CD4-positive, alpha-beta T cell (primary cell): ENCODE measurements at regions not wholly inside any gene's neighbourhood (a gene's known extent, or its start where the extent isn't known, plus 50 kb on each side); places are given as distances from the start of the nearest gene placed in this dataset.

Experiments used
- ATAC-seq: fragments of 200-7000 bp; cut with Tn5 transposase; one replicate; pipeline ENCODE4 v1.10.0; 2022; ENCODE audit warnings: mild to moderate bottlenecking; ENCODE audit not compliant: poor library complexity
- CTCF ChIA-PET: fragments of 350-600 bp; sonication (Branson Sonifier 250); formaldehyde crosslinking; loops from one replicate; lab custom pipeline; 2021; ENCODE audit warnings: antibody characterized with exemption, inconsistent platforms; lab: Charles Lee
- POLR2A ChIA-PET: fragments of 350-600 bp; sonication (Branson Sonifier 250); formaldehyde crosslinking; loops from one replicate; lab custom pipeline; 2021; ENCODE audit warnings: antibody characterized with exemption, inconsistent platforms; lab: Charles Lee
- DNase-seq, 14 experiments: peaks; one replicate each; pipeline ENCODE4 v3.0.0-alpha.2; 2013 to 2020; ENCODE audit warnings: mixed read lengths in 2 of 14
- H3K27ac ChIP-seq, 2 donors: one replicate each; pipeline versions ENCODE4 v1.5.1 to v1.7.0; 2013; ENCODE audit warnings: low read length in 2 of 2, low read depth in 1 of 2, mild to moderate bottlenecking in 1 of 2
- H3K27me3 ChIP-seq, 2 experiments: 1 replicate in 1 of 2; 2 replicates in 1 of 2; pipeline versions ENCODE4 v1.6.1 to v1.7.0; 2013; ENCODE audit warnings: low read length in 2 of 2, control low read depth in 1 of 2, mild to moderate bottlenecking in 1 of 2, moderate library complexity in 1 of 2; ENCODE audit not compliant: insufficient read depth in 2 of 2, control insufficient read depth in 1 of 2
- H3K36me3 ChIP-seq: one replicate; pipeline ENCODE4 v1.6.1; 2013; ENCODE audit warnings: low read length, control low read depth; ENCODE audit not compliant: insufficient read depth
- H3K4me1 ChIP-seq: one replicate; pipeline ENCODE4 v1.6.1; 2013; ENCODE audit warnings: low read length, control low read depth; ENCODE audit not compliant: insufficient read depth
- H3K4me3 ChIP-seq: one replicate; pipeline ENCODE4 v1.5.1; 2013; ENCODE audit warnings: mild to moderate bottlenecking, low read length, moderate library complexity
- H3K9me3 ChIP-seq, 2 experiments: 1 replicate in 1 of 2; 2 replicates in 1 of 2; pipeline versions ENCODE4 v1.6.1 to v1.7.0; 2013; ENCODE audit warnings: low read length in 2 of 2, mild to moderate bottlenecking in 2 of 2, control low read depth in 1 of 2, moderate library complexity in 1 of 2; ENCODE audit not compliant: control insufficient read depth in 1 of 2, insufficient read depth in 1 of 2
- H3K27ac Mint-ChIP-seq: one replicate; pipeline ENCODE4 v1.8.0; 2020; ENCODE audit warnings: mixed read lengths
- H3K27me3 Mint-ChIP-seq: one replicate; pipeline ENCODE4 v1.8.0; 2021; ENCODE audit warnings: mixed read lengths
- H3K36me3 Mint-ChIP-seq: one replicate; pipeline ENCODE4 v1.8.0; 2021; ENCODE audit warnings: low read depth, mixed read lengths
- H3K4me1 Mint-ChIP-seq: one replicate; pipeline ENCODE4 v1.8.0; 2021; ENCODE audit warnings: low read depth, mixed read lengths
- H3K4me3 Mint-ChIP-seq: one replicate; pipeline ENCODE4 v1.8.0; 2020; ENCODE audit warnings: mild to moderate bottlenecking, mixed read lengths
- H3K9me3 Mint-ChIP-seq: one replicate; pipeline ENCODE4 v1.8.0; 2020; ENCODE audit warnings: mixed read lengths
- intact Hi-C, 2 experiments: fragments of 100-400 bp; cut with DNase I in 1 of 2; cut with micrococcal nuclease in 1 of 2; formaldehyde crosslinking; loops; one replicate each; pipeline versions ENCODE4 v1.15.1 to v1.9.0; 2023 to 2025; cut with DNase I, micrococcal nuclease
- TF ChIP-seq, protein P1 (sequence below): fragments of 200-600 bp; IDR thresholded peaks from one replicate; pipeline ENCODE4 v1.8.0; 2022; ENCODE audit warnings: antibody characterized with exemption, mild to moderate bottlenecking

DNA sequence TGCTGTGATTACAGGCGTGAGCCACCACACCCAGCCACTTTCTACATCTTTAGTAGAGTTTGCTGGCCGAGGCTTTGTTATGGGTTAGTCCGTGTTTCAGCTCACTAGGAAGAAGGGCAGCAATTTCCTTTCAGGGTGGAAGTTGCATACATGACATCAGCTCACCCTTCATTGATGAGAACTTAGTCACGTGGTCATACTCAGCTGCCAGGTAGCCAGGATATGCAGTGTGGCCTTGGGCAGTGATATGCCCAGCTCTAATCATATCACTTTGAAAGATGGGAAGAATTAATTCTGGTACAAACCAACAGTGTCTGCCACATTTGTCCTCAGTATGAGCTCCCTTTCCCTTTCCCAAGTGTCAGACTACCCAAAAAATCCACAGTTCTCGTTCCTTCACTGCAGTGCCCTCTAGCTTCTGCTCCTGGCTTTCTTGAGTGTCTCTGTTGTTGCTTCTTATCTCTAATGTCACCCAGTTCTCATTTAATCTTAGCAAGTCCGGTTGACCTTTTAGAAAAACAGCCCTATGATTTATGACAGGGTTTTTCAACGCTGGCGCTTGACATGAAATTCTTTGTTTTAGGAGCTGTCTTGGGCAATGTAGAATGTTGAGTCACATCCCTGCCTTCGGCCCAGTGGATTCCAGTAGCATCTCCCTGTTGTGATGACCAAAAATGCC lies 108.7 kb upstream of the ITGB1 start:
- no peaks in the 10 kb centered on the region for H3K9me3 ChIP-seq
- intact Hi-C loops = no loop called here
- H3K4me3 ChIP-seq = no peak overlapping the region
- Mint-ChIP-seq H3K9me3 (peaks cover 2% of the 10 kb centered on the region), H3K4me1 (peaks cover 12% of the 10 kb centered on the region), H3K4me3 (no peak overlapping the region), H3K27ac (no peak overlapping the region), H3K36me3 (no peaks in the 10 kb centered on the region), H3K27me3 (no peaks in the 10 kb centered on the region)
- TF ChIP-seq, protein P1, sequence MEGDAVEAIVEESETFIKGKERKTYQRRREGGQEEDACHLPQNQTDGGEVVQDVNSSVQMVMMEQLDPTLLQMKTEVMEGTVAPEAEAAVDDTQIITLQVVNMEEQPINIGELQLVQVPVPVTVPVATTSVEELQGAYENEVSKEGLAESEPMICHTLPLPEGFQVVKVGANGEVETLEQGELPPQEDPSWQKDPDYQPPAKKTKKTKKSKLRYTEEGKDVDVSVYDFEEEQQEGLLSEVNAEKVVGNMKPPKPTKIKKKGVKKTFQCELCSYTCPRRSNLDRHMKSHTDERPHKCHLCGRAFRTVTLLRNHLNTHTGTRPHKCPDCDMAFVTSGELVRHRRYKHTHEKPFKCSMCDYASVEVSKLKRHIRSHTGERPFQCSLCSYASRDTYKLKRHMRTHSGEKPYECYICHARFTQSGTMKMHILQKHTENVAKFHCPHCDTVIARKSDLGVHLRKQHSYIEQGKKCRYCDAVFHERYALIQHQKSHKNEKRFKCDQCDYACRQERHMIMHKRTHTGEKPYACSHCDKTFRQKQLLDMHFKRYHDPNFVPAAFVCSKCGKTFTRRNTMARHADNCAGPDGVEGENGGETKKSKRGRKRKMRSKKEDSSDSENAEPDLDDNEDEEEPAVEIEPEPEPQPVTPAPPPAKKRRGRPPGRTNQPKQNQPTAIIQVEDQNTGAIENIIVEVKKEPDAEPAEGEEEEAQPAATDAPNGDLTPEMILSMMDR = no peak
- no peaks in the 10 kb centered on the region for H3K27me3 ChIP-seq
- no peaks in the 10 kb centered on the region for H3K36me3 ChIP-seq
- H3K4me1 ChIP-seq = no peaks in the 10 kb centered on the region
- H3K27ac ChIP-seq = no peak overlapping the region
- ChIA-PET POLR2A (interaction anchor here (0.9 to 1.0 kb wide), 2 partner anchors 17 to 88 kb away, joined by 3 to 4 read pairs; no protein-coding TSS in a partner anchor), CTCF (no interaction called here)
- DNase-seq = no peak
- no peak for ATAC-seq

DNA sequence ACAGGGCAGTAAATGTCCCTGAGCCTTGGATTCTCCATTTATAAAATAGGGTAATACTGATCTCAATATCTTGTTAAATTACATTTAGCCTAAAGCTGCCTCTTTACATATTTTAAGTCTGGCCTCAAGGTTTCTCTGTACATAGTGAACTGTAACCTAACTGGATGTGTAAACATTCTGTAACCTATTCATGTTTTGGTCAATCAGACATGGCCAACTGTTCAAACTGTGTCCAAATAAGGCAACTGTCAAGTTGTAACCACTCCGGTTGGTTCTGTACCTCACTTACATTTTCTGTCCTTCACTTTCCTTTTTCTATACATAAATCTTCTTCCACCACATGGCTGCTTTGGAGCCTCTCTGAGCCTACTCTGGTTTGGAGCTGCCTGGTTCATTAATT lies 107.1 kb upstream of the ITGB1 start:
- Histone ChIP-seq H3K27ac (no peak overlapping the region), H3K9me3 (no peaks in the 10 kb centered on the region), H3K4me3 (no peak overlapping the region), H3K36me3 (no peaks in the 10 kb centered on the region), H3K4me1 (no peaks in the 10 kb centered on the region), H3K27me3 (no peaks in the 10 kb centered on the region)
- H3K4me1 Mint-ChIP-seq = peaks cover 12% of the 10 kb centered on the region
- H3K36me3 Mint-ChIP-seq = no peaks in the 10 kb centered on the region
- DNase-seq (no peak), ATAC-seq (no peak)
- no peak overlapping the region for H3K4me3 Mint-ChIP-seq
- ChIA-PET POLR2A (interaction anchor here (0.6 kb wide), 1 partner anchor 1616 kb away, joined by 3 read pairs; no protein-coding TSS in a partner anchor), CTCF (no interaction called here)
- no peak overlapping the region for H3K27ac Mint-ChIP-seq
- H3K27me3 Mint-ChIP-seq = no peaks in the 10 kb centered on the region
- TF ChIP-seq, protein P1 = no peak
- intact Hi-C loops = no loop called here
- peaks cover 2% of the 10 kb centered on the region for H3K9me3 Mint-ChIP-seq

DNA sequence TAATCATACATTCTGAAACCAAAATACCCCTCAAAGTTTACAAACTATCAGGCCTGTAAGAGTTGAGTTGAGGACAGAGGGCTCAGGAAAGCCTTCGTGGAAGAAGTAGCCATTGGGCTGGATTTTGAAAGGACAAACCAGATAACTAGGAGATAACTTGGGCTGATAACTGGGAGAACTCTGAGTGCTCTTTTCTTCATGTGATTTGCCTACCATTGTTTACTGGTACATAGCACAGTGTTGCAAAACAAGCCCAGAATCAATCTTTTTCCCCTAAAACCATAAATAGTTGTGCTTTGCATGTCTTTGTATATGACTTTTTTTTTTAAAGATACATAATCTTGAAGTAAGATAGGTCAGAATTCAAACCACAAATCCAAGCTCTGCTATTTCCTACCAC lies 106.7 kb upstream of the ITGB1 start:
- H3K36me3 Mint-ChIP-seq = no peaks in the 10 kb centered on the region

More for the DNA sequence above, 106.7 kb upstream of the ITGB1 start:
- no peak overlapping the region for H3K27ac ChIP-seq
- Mint-ChIP-seq H3K27me3 (no peaks in the 10 kb centered on the region), H3K9me3 (peaks cover 2% of the 10 kb centered on the region), H3K27ac (no peak overlapping the region), H3K4me1 (peaks cover 12% of the 10 kb centered on the region), H3K4me3 (no peak overlapping the region)
- TF ChIP-seq, protein P1 = no peak
- no peaks in the 10 kb centered on the region for H3K4me1 ChIP-seq
- ChIA-PET CTCF (interaction anchor here (1.1 kb wide), 1 partner anchor 91 kb away, joined by 3 read pairs; no protein-coding TSS in a partner anchor), POLR2A (no interaction called here)
- DNase-seq = no peak
- H3K9me3 ChIP-seq = no peaks in the 10 kb centered on the region
- no peaks in the 10 kb centered on the region for H3K36me3 ChIP-seq
- ATAC-seq = no peak
- H3K27me3 ChIP-seq = no peaks in the 10 kb centered on the region
- intact Hi-C loops = no loop called here
- no peak overlapping the region for H3K4me3 ChIP-seq
